Stimulated activated CD8-positive, alpha-beta memory T cell treated with anti-CD3 and anti-CD28 coated beads, Interleukin-4, amount 100 ng/mL, for 4 hours (primary cell): ENCODE measurements at regions not wholly inside any gene's neighbourhood (a gene's known extent, or its start where the extent isn't known, plus 50 kb on each side); places are given as distances from the start of the nearest gene placed in this dataset.
"Not testable (repeated sequence)": the region's sequence is repeated elsewhere in the genome, so short reads cannot be mapped to it uniquely, and the experiment has no call there.

Source experiments
- DNase-seq, 2 donors: peaks; one replicate each; pipeline ENCODE4 v3.0.0-alpha.2; 2020; ENCODE audit warnings: low read depth in 2 of 2, low spot score in 1 of 2

DNA sequence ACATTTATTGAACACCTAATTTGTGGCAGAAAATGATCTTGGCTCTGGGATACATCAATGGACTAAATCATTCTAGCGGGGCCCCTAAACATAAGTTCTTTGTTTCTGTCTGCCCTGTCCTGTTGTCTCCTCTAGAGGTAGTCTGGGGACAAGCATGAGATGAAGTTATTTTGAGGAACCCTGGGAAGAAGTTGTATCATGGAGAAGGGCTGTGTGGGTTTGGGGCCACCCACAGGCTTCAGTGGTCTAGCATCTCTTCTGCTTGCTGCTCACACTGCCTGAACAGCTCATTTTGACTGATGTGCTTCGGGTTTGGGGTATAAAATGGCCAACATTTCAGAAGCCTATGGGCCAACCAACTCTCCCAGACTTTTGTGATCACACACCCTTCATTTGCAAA is 50.3 kb upstream of the OSBPL11 start:
- no peak for DNase-seq

DNA sequence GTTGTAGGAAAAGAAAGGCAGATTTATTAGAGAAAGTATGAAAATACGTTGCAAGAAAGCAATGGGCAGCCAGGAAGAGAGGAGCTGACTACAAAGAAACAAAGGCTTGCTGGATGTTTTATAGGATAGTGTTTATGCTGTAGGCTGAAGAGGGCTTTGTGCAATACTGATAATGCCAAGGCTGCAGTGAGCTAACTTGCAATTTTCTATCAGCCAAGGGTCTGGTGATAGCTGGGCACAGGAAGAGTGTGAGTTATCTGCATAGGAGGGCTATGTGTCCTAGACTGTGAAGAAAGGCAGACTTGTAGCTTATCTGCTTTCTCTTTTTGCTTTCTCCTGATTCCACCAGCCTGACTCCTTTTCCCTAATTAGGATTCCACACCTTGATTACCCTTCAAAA is 51.3 kb upstream of the OSBPL11 start:
- DNase-seq = no peak

DNA sequence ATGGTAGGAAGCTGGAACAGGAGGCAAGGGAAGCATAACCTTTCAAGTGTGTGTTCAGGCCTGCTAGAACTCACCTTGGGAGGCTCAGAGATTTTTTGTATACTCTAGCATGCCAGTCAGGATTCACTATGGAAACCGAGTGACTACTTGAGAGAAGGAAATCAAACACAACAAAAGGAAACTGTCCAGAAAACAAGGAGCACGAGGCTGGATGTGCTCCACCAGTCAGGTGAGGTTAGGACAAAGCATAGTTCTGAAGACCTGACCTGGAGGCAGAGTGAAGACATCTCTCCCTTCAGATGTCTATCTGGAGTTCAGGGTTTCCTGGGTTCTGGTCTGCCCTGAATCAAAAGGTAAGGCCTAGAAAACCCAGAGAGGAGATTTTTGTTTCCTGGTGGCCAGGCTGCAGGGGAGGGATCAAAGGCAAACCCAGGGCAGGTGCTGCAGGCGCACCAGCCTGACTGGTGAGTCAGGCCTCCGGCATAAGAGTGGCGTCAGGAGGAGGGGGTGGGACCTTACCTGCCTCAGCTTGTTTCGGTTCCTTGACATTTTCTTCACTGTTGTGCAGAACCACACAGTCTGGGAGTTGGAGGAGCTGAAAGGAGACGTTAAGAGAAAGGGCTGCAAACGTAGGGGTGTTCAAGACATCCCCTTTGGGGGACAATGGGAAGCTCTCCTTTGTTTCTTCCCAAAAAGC is 52.2 kb upstream of the OSBPL11 start:
- no peak for DNase-seq

DNA sequence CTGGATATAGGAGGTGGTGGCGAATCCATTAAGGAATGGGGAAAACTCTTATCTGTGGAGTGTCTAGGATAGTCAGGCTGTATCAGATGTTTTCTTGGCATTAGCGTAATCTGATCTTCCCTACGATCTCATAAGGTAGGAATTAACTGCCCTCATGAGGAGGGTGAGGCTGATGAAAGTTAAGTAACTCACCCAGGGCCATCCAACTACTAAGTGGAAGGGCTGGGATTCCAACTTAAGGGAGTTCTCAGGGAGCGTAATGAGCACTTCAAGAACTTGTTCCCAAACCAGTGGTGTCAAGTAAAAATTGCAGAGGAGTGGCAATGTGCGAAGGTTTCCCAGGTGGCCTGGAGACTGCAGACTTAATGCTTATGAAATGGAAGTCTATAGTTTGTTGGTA is 55.9 kb upstream of the OSBPL11 start:
- no peak for DNase-seq

DNA sequence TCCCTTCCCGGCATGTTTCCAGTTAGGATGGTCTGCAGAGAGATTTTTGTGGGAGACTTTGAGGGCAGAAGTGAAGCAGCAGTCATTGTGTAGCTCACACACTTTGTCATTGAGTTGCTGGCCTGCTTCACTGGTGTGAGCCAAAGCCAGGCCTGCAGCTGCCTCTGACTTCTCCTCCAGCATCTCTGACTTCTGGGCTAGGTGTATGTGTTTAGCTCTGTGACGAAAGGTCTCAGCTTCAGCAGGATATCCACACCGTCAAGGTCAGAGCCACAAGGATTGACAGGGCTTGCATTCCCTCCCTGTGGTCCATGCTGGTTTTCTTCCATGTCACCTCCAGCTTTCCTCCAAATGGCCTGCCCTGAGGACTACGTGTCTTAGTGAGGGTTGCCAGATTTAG is 57.1 kb upstream of the OSBPL11 start:
- no peak for DNase-seq

DNA sequence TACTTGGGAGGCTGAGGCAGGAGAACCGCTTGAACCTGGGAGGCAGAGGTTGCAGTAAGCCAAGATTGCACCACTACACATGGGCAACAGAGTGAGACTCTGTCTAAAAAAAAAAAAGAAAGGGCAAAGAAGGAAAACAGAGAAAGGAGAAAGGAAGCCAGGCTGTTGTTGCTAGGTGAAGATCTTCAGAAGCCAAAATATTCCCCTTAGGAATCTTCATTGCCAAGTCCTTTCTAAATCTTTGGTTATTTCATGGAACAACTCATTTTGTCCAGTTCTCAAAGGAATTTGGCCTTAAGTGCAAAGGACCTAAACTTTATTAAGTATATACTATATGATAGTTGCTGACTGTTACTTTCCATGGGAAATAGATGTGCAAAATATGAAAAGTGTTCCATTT is 59.2 kb upstream of the OSBPL11 start:
- DNase-seq = no peak

DNA sequence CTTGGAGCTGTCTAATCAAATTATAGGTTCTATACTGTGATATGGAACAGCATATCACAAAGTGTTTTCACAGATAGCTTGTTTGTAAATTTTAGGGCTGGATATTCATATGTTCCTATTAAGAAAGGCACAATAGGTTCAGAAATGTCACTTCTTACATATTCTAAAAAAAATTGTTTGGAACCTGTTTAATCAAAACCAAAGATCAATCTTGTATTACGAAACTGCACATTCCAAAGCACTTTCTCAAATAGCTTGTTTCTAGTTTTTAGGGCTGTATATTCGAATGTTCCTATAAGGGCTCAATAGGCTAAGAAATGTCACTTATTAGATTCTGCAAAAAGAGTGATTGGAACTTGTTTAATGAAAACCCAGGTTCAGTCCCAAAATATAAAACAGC is 67.4 kb upstream of the OSBPL11 start:
- no peak for DNase-seq

DNA sequence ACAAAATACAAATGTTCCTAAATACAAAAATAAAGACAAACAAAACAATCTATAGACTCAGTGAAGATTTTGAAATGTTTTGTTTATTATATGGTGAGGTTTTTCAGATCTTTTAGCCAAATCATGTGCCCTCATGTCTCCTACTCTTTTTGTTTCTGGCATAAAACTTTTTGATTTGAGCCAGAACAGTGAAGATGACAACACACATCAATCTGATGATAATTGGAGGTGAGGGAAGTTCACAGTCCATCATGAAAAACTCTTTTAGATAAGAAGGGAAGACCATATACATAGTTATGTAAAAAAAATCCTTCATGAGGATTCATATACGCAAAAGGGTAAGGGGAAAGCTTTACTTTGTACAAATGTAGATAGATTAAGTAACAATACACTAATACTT is 75.1 kb upstream of the OSBPL11 start:
- no peak for DNase-seq

DNA sequence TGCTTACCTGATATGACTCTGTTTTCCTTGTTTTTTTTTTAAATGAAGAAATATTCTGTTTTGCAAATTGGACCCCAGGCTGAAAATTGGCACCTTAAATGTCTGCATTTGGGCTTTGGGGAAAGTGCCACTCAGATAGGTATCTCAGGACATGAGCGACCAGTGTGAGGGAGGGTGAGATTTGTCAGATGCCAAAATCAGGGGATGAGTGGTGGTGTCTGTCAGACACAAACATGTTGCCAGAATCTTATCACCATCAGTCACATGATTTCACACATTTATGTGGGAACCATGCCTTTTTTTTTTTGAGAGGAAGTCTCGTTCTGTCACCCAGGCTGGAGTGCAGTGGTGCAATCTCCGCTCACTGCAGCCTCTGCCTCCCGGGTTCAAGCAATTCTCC is 75.6 kb upstream of the OSBPL11 start:
- no peak for DNase-seq

DNA sequence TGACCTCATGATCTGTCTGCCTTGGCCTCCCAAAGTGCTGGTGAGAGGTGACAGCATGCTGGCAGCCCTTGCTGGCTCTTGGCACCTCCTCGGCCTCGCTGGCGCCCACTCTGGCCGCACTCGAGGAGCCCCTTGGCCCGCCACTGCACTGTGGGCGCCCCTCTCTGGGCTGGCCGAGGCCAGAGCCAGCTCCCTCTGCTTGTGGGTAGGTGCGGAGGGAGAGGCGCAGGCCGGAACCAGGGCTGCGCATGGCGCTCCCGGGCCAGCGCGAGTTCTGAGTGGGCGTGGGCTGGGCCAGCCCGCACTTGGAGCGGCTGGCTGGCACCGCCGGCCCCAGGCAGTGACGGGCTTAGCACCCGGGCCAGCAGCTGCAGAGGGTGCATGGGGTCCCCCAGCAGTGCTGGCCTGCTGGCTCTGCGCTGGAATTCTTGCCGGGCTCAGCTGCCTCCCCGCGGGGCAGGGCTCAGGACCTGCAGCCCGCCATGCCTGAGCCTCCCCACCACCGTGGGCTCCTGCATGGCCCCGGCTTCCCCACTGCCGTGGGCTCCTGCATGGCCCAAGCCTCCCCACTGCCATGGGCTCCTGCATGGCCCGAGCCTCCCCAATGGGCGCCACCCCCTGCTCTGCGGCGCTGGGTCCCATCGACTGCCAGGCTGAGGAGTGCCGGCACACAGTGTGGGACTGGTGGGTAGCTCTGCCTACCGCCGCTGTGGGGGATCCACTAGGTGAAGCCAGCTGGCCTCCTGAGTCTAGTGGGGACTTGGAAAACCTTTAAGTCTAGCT is 76.4 kb upstream of the OSBPL11 start:
- no peak for DNase-seq

DNA sequence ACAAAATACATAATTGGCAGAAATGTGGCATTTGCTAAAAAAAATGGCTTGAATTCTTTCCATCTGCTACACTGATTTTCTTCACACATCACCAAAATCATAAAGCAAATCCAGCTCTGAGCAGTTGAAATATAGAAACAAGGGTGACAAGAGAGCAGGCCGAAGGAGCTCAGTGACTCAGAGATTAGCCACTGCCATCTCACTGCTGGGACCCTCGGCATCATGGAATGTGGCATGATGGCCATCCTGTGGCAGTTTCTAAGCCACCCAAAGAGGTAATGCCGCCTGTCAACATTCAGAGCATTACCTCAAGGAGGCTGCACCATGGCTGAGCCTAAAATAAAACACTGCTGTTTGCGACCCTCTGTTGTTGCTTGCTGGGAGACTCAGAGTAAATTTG is 80.5 kb upstream of the OSBPL11 start:
- no peak for DNase-seq

DNA sequence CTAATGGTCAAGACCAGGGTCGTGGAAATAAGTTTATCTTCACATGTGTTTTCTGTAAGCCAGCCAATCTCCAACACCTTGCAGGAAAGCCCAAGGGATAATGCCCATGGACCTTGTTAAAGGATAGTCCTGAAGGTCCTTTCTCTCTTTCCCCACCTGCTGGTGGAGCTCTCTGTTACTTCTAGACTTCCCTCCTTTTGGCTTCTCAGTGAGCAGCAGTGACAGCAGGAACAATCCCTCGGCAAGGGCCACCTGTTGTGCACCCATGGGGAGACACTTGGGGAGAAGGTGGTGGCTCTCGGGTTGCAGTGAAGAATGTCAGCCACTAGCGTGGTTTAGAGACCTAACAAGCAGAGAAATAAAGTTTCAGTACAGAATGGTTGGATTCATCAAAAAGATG is 84.0 kb upstream of the OSBPL11 start:
- no peak for DNase-seq

DNA sequence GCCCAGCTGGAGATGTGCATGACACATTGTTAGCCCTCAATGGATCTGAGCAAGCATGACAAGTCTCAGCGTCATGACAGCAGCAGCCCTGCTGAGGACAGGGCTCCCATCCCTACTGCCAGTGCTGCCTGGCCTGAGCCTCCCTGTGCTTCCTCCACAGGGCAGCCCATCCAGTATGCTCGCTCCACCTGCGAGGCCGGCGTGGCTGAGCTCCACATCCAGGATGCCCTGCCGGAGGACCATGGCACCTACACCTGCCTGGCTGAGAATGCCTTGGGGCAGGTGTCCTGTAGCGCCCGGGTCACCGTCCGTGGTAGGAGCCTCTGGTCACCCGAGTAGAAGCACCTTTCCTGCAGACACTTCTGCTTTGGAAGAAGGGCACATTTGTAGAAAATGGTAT is 85.8 kb upstream of the OSBPL11 start:
- no peak for DNase-seq

DNA sequence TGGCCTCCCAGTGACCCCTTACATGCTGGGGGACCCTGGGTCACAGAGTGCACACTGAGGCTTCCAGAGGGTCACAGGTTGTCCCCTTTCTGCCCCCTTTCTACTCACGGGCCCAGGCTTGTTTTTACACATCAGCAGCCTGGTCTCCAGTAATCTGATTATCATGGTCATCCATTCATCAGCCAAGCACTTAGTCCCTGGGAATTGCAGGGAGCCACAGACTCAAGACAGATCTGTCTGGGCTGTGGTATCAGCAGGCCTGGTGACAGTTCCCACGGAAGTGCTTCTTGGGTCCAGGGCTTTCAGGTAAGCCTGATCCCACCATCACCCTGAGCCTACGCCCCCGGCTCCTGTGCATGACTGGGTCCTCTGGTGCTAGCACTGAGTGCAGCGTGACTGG is 86.6 kb upstream of the OSBPL11 start:
- DNase-seq = not testable (repeated sequence)

DNA sequence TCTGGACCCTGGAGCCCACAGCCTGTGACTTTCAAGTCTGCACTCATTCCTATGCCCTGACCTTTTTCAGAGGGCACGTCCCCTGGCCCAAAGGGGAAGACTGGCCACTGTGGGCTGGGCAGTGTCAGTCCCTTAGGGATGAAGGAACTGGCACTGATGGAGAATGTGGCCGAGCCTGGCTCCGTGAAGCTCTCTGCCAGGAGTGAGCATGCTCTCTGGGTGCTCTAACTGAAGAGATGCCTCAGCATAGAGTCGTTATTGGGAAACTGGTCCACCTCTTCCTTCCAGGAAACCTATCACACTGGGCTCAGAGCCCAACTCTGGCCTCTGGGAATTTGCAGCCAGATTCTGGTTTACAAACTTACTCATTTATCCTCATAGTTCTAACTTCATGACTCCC is 87.3 kb upstream of the OSBPL11 start:
- DNase-seq = not testable (repeated sequence)

DNA sequence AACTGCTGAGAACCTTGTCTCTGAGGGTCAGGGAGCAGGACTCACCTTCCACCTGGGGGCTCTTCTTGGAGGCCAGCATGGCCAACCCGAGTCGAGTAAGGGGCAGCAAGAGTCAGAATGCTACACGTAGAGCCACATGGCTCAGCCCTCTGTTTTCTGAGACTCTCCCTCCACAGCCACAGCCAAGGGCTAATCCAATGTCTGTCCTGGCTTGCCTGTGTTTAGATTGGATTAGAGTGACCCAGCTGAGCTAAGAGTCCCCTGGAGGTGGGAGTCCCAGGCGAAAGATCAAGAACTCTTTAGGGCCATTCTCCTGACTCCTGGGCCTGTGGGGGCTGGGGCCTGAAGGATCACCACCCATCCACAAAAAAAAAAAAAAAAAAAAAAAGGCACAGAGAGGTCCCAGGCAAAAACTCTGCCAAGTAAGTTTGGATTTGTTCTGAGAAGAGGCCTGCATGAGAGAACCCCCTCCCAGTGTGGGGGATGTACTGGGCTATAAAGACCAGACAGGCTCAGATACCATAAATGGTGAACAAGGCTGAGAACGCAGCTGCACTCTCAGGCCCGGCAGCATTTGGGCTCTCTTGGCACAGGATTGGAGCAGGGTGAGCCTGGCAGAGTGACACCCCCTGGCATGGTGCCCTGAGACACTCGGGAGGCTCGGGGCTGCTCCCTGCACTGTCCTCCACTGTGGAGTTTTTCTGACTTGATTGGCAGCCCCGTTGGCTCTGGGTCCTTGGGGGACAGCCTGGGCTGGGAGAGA is 88.0 kb upstream of the OSBPL11 start:
- DNase-seq = no peak

DNA sequence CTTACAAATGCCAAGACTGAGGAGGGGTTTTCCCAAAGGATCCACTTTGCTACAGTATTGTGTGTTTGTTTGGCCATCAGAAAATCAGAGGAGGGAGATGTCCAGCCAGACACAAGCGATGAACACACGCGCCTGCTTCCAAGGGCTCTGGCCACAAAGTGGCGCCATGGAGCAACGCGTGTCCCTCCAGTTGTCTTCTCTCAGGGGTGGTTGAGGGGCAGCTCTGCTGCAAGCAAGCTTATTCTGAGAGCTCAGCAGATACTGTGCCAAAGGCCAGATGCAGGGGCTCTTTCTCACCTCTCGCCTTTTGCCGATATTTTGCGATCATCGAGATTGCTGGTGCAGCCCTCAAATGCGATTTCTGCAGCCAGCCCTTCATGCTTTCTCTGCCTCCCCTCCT is 88.9 kb upstream of the OSBPL11 start:
- no peak for DNase-seq

DNA sequence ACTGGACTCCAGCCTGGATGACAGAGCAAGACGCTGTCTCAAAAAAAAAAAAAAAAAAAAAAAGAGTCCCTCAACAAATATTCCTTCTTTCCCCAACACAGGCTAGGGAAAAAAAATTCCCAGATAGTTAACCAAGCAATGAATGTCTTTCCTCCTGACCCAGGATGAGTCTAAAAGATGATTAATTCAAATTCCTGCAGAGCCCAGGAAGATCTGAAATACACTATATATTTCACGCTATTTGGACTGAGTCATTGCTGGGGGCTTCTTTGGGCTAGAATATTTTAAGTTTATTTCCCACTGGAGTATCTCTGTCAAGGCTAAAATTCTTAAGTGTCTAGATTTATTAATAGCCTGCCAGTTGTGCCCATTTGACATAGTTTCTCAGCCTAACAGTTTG is 90.4 kb upstream of the OSBPL11 start:
- DNase-seq = not testable (repeated sequence)

DNA sequence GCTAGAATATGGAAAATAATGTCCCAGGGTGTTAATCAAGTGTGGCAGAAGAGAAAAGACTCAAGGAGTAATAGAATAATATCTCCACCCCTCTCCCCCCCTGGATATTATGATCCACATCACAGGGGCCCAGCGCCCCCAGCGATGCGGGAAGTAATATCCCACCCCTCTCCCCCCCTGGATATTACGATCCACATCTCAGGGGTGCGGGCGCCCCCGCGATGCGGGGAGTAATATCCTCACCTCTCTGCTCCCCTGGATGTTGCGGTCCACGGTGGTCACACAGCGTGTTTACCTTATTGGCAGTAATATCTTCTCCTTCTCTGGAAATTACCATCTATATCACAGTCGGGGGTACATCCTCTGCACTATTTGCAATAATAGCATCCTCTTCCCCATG is 97.1 kb upstream of the OSBPL11 start:
- no peak for DNase-seq

DNA sequence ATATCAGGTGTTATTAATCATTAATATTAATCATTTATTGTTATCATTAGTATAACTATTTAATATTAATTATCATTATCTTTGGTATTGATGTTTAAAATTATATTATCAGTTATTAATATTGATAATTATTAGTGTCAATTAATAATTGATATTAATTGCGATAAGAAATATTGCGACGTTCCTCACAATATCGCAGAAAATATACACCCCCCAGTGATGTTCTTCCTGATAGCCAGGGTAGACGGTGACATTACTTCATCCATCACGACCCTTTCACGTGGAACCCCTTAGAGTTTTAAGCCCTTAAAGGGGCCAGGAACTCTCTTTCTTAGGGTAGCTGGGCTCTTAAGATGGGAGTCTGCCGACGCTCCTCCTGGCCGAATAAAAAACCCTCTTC is 98.6 kb upstream of the OSBPL11 start:
- DNase-seq = no peak

DNA sequence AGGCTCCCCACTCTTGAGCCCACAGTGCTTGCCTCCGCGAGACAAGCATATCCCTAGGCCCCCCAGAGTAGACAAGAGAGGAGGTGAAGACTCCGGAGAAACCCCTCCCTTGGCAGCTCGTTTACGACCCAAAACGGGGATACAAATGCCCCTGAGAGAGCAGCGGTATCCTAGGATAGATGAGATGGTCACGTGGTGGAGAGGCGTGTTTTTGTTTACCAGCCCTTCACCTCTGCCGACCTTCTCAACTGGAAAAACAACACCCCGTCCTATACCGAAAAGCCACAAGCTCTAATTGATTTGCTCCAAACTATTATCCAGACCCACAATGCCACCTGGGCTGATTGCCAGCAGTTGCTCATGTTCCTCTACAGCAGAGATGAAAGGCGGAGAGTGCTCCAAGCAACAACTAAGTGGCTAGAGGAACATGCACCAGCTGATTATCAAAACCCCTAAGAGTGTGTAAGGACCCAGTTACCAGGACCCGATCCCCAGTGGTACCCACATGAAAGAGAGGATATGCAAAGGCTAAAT is 99.5 kb upstream of the OSBPL11 start:
- no peak for DNase-seq

DNA sequence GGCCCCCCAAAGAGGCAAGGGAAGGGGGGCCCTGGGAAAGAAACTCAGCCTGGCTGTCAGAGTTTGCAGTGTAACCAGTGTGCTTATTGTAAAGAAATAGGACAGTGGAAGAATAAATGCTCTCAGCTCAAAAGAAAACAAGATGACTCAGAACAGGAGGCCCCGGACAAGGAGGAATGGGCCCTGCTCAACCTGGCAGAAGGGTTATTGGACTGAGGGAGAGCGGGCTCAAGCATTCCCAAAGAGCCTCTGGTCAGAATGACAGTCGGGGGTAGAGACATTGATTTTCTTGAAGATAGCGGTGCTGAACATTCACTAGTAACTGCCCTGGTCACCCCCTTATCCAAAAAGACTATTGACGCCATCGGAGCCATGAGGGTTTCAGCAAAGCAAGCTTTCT is 100.4 kb upstream of the OSBPL11 start:
- no peak for DNase-seq
